ENCODE measurements at regions not wholly inside any gene's neighbourhood (a gene's known extent, or its start where the extent isn't known, plus 50 kb on each side); places are given as distances from the start of the nearest gene placed in this dataset.
"Not testable (repeated sequence)": the region's sequence is repeated elsewhere in the genome, so short reads cannot be mapped to it uniquely, and the experiment has no call there.

- no peaks in the 10 kb centered on the region for H3K36me3 ChIP-seq
- intact Hi-C loops (cut with DNase I), result no loop called here
- TF ChIP-seq CTCF (IDR thresholded peaks at IDR 0.05) (no peak), POLR2A (IDR thresholded peaks at IDR 0.05) (no peak)
- no peak overlapping the region for H3K4me3 ChIP-seq
- H3K27ac ChIP-seq, result no peak overlapping the region
- no peaks in the 10 kb centered on the region for H3K4me1 ChIP-seq
- DNase-seq, result no peak
- peaks cover 0 to 7% (median 6%) of the 10 kb centered on the region in 3 donors for H3K9me3 ChIP-seq
- H3K27me3 ChIP-seq, result no peaks in the 10 kb centered on the region
Measured at GRCh38 chr15:47119349-47119748, 598.0 kb upstream of the SEMA6D start.

GRCh38 chr15:47124430-47125102, 592.7 kb upstream of the SEMA6D start:
- TF ChIP-seq POLR2A (IDR thresholded peaks at IDR 0.05), result no peak
- no peak for TF ChIP-seq CTCF (IDR thresholded peaks at IDR 0.05)
- 63 to 74% methylated on average over 3 of the region's 3 CpGs for WGBS, 2 donors
- Histone ChIP-seq H3K4me1 (no peaks in the 10 kb centered on the region), H3K36me3 (no peaks in the 10 kb centered on the region), H3K27me3 (no peaks in the 10 kb centered on the region), H3K4me3 (no peak overlapping the region), H3K9me3 (peaks cover 0 to 6% (median 0%) of the 10 kb centered on the region in 3 donors), H3K27ac (no peak overlapping the region)
- no peak for DNase-seq
- intact Hi-C loops (cut with DNase I), result no loop called here

- Histone ChIP-seq H3K9me3 (no peaks in the 10 kb centered on the region), H3K4me3 (no peak overlapping the region), H3K27ac (no peak overlapping the region), H3K27me3 (no peaks in the 10 kb centered on the region), H3K36me3 (no peaks in the 10 kb centered on the region), H3K4me1 (no peaks in the 10 kb centered on the region)
- intact Hi-C loops (cut with DNase I), result no loop called here
- no peak for TF ChIP-seq CTCF (IDR thresholded peaks at IDR 0.05)
- no peak for DNase-seq
- 61 to 63% methylated on average over 3 of the region's 3 CpGs for WGBS, 2 donors
Measured at GRCh38 chr15:47129033-47129432, 588.3 kb upstream of the SEMA6D start.

GRCh38 chr15:47131450-47131849, 585.9 kb upstream of the SEMA6D start:
- H3K27ac ChIP-seq; H3K9me3 ChIP-seq; H3K4me1 ChIP-seq; intact Hi-C loops (cut with DNase I); H3K4me3 ChIP-seq; H3K36me3 ChIP-seq; DNase-seq; H3K27me3 ChIP-seq: not testable (repeated sequence)
- WGBS, 2 donors, result 77 to 86% methylated on average over 2 to 6 of the region's 7 CpGs

GRCh38 chr15:47135267-47135666, 582.0 kb upstream of the SEMA6D start:
- Histone ChIP-seq H3K4me1 (no peaks in the 10 kb centered on the region), H3K4me3 (no peak overlapping the region), H3K36me3 (no peaks in the 10 kb centered on the region), H3K27me3 (no peaks in the 10 kb centered on the region), H3K9me3 (no peaks in the 10 kb centered on the region), H3K27ac (no peak overlapping the region)
- 50 to 63% methylated on average over 2 of the region's 2 CpGs for WGBS, 2 donors
- intact Hi-C loops (cut with DNase I), result no loop called here
- TF ChIP-seq CTCF (IDR thresholded peaks at IDR 0.05) (no peak), POLR2A (IDR thresholded peaks at IDR 0.05) (no peak)
- DNase-seq, result no peak

- Histone ChIP-seq H3K4me3 (no peak overlapping the region), H3K4me1 (no peaks in the 10 kb centered on the region), H3K9me3 (no peaks in the 10 kb centered on the region), H3K36me3 (no peaks in the 10 kb centered on the region), H3K27me3 (no peaks in the 10 kb centered on the region), H3K27ac (no peak overlapping the region)
- TF ChIP-seq CTCF (IDR thresholded peaks at IDR 0.05) (no peak), POLR2A (IDR thresholded peaks at IDR 0.05) (no peak)
- WGBS, 2 donors, result 60 to 73% methylated on average over 2 of the region's 2 CpGs
- no peak for DNase-seq
- intact Hi-C loops (cut with DNase I), result no loop called here
Measured at GRCh38 chr15:47136236-47136635, 581.1 kb upstream of the SEMA6D start.

Data from esophagus squamous epithelium (tissue), 5 donors.